ENCODE measurements at regions not wholly inside any gene's neighbourhood (a gene's known extent, or its start where the extent isn't known, plus 50 kb on each side); places are given as distances from the start of the nearest gene placed in this dataset.

DNA sequence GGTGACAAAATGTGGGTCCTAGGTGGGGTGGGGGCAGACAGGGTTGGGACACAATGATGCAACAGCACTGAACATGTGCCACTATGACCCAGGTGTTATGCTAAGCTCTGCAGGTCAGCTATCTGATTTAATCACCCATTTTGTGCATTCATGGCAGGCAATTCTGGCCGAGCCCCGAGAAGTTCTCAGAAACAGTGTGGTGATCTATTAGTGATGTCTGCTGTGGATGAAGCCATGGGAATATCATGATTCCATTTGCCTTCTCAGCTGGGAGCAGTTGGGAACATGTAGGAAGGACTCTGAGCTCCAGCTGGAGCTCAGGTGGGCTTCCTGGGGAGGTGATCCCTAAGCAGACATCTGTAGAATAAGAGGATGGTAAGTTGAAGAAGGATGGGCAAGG, 194.0 kb upstream of the POU3F1 start:
- DNase-seq (ENCODE audit: low read depth in 1 of 2, low spot score in 1 of 2): no peak

DNA sequence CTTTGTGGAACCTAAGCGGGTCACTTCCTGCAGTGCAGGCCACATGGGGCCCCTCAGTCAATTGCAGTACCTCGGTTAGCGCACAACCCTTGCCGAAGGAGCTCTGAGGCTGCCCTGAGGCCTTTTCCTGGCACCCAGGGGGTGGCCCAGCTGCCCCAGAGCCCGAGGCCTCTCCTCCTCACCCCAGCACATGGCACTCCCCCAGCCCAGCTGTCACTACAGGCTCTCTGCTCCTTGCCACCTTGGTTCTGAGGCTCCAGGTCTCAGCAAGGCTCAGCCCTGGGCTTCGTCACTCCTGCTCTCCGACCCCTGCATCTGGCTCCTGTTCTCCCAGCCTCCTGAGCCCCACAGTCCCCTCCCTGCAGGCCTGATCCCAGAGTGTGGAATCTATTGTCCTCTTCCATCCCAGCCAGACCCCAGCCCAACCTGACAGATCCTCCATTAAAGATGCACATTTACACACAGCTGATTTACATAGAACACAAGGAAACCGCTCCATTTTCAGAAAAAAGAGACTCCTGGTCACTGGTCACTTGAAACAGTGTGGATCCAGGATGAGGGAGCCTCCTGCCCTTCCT, 192.8 kb upstream of the POU3F1 start:
- no peak for DNase-seq (ENCODE audit: low read depth in 1 of 2, low spot score in 1 of 2)

DNA sequence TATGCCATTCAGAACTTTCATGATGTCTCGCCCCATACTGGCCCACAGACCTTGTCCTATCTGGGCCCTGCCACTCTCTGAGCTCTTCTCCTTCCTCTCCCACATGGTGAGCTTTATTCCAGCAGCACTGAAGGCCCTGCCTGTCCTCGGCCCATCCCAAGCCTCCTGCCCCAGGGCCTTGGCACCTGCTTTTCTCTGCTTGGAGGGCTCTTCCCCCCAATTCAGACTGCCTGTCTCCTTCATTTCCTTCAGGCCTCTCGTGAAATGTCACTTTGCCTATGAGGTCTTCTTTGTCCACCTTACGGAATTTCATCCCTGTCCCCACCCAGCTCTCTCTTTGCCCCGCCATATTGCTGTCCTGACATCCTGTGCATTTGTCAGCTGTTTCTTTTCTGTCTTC, 191.7 kb upstream of the POU3F1 start:
- no peak for DNase-seq (ENCODE audit: low read depth in 1 of 2, low spot score in 1 of 2)

DNA sequence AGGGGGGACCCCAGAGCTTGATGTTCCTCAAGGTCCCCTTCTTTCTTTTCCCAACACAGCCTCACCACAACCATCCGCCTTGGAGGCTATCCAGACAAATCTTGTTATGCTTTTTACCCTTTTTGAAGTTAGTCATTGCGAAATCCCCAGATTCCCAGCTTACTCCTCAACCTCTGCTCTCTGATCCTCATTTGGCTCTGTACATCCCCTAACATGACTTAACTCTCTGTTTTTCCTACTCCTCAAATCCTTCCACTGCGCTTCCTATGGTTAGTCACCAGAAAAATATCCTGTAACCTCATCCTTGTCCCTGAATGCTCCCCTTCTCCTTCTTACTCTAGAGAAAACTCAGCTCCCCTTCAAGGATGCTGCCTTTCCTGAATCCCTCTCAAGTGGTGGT, 189.1 kb upstream of the POU3F1 start:
- no peak for DNase-seq (ENCODE audit: low read depth in 1 of 2, low spot score in 1 of 2)

DNA sequence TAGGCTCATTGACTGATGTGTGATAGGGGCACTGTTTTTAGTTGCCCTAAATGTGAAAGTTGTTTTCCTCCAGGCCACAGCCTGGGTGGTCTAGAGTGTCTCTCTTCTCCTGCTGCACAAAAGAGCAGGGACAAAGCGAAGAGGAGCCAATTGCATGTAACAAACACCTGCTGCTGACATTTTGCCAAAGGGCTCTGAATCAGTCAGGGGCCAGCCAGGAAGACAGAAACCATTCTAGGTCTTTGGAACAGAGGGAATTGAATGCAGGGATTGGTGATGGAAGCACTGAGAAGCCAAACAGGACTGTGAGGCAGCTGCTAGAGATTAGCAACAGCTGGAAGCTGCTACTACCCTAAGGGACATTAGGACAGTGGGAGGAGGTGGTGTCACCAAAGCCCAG, 185.3 kb upstream of the POU3F1 start:
- no peak for DNase-seq (ENCODE audit: low read depth in 1 of 2, low spot score in 1 of 2)

DNA sequence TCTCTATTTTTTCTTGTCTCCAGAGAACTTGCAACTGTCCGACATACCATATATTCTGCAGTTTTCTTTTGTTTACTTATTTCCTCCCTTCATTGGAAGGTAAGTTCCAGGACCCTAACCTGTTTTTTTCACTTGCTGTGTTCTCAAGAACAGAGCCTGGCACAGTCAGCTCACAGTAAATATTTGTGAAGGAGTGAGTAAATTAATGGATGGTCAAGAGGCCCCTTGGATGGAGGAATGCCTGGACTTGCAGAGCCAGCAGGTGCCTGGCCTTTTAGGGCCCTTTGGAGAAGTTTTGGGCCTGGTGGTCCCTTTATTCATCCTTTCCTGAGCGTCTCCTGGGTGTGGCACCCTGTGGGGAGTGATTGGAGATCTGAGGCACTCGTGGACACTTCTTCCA, 182.1 kb upstream of the POU3F1 start:
- DNase-seq (ENCODE audit: low read depth in 1 of 2, low spot score in 1 of 2): no peak

DNA sequence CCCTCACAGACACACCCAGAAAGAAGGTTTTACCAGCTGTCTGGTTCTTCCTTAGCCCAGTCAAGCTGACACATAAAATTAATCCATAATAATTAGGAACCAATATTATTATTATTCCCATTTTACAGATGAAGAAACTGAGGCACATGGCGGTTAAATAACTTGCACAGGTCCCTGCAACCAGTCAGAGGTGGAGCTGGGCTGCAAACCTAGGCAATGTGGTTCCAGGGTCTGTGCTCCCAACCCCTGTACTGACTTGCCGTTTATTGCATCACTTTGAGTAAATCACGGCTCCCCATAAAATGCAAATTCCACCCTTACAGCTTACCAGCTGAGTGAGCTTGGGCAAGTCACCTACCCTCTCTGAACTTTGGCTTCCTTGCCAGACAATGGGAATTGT, 179.2 kb upstream of the POU3F1 start:
- DNase-seq (ENCODE audit: low read depth in 1 of 2, low spot score in 1 of 2): no peak

DNA sequence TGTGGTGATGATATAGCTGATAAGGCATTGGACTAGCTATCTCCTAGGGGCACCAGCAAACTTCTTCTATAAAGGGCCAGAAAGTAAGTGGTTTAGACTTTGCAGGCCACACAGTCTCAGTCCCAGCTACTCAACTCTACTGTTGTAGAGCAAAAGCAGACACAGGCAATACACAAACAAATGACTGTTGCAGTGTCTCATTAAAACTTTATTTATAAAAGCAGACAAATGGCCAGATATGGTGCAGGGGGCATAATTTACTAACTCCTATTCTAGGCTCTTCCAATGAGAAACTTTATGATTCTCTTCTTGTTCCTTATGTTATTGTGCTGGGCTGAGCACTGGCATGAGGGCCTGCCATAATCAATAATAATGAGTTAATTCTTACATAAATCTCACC, 176.8 kb upstream of the POU3F1 start:
- DNase-seq (ENCODE audit: low read depth in 1 of 2, low spot score in 1 of 2): no peak

DNA sequence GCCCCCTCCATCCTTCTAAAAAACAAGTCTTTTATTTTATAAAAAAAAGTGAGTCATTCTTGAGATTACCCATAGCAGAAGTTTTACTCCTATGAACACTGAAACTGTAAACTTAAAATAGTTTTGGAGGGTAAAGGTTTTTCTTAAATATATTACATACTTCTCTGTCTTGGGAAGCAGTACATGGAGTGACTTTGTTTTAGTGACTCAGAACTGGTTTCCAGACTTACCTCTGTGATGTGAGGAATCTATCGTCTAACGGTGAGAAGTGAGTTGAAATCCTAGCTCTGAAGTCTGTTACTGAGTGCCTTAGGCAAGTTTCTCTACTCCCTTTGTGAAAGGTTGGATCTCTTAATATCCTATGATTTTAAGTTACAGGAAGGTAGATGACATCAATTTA, 176.3 kb upstream of the POU3F1 start:
- DNase-seq (ENCODE audit: low read depth in 1 of 2, low spot score in 1 of 2): no peak

DNA sequence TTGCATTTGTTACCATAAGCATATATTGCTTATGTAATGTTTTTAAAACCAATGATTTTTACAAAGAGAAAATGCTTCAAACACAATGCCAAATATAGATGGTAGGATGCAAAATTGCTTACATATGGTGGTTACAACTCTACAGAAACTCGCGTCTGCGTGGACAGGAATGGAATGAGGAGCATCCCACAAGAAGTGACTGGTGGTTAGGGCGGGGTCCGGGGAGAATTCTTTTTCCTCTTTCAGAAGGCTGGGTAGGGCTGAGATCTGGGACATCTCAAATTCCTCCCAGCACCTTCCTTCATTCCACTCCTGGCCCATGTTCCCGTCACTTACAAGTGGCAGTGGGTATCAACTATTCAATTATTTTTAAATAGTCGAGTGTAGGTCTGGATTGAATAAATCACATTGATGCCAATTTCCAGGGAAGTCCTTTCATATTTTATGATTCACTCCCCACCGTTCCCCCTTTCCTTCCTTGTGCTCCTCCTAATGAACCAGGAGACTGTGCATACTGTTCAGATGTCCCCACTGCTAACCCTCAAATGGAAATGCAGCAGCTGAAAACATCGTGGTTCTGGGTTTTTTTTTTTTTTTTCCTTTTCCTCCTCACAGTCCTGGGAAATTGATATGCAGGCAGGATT, 174.5 kb upstream of the POU3F1 start:
- DNase-seq (ENCODE audit: low read depth in 1 of 2, low spot score in 1 of 2): no peak

DNA sequence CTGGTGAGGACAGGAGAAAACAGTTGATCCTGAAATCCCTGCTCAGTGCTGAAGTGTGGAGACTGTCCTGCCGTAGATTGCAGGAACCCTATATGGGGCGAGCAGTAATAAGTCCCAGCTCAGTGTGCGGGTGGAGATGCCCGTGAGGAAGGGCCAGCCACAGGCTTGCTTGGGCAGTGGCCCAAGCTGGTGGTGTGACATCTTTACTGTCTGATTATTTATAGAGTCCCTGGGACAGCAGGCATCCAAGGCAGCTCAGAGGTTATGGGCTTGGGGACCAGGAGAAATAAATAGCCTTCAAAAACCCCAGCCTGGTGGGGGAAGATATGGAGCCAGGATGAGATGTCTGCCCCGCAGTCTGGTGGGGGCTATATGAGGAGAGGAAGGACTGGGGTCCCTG, 170.7 kb upstream of the POU3F1 start:
- DNase-seq (ENCODE audit: low read depth in 1 of 2, low spot score in 1 of 2): no peak

DNA sequence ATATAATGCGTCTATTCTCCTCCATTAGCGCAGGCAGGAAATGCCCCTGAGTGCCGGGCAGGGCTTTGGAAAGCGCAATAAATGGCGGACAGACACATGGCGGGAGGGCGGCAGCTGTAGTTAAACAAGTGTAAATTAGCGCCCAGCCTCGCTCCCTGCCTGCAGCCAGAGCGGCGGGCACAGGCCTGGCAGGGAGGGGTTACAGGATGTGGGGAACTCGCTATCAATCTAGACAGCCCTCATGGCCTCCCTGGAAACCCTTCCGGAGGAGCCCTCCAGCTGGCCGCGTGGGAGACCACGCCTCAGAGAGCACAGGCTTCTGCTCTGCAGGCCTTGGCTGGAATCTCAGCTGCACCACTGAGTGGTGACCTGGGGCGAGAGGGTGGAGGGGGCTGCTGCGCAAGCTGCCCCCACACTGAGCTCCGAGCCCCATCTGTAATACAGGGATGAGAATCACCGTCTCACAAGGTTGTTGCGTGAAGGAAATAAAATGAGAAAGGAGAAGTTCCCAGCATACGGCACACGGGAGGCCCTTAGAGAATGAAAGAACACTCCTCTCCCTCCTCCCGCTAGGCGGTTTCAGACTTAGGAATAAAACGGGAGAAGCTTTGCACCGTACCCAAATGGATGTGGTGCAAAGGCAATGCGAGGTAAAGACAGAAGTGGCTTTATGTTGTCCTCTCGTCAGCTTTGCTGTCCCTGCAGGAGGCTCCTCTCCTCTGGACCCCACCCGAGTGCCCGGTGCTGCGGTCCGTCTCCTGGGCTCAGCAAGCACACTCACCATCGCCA, 167.2 kb upstream of the POU3F1 start:
- no peak for DNase-seq (ENCODE audit: low read depth in 1 of 2, low spot score in 1 of 2)

DNA sequence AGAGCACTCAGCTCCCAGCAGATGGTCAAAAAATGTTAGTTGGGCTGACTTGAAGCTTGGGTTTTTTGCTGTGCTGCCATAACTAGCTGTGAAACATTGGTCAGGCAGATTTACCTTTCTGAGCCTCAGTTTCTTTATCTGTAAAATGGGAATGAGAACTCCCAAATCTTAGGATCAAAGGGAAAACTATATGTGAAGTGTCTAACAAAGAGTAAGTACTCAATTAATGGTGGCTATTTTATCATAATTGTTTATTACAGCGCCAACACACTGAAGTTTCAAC, 164.2 kb upstream of the POU3F1 start:
- DNase-seq (ENCODE audit: low read depth in 1 of 2, low spot score in 1 of 2): no peak

DNA sequence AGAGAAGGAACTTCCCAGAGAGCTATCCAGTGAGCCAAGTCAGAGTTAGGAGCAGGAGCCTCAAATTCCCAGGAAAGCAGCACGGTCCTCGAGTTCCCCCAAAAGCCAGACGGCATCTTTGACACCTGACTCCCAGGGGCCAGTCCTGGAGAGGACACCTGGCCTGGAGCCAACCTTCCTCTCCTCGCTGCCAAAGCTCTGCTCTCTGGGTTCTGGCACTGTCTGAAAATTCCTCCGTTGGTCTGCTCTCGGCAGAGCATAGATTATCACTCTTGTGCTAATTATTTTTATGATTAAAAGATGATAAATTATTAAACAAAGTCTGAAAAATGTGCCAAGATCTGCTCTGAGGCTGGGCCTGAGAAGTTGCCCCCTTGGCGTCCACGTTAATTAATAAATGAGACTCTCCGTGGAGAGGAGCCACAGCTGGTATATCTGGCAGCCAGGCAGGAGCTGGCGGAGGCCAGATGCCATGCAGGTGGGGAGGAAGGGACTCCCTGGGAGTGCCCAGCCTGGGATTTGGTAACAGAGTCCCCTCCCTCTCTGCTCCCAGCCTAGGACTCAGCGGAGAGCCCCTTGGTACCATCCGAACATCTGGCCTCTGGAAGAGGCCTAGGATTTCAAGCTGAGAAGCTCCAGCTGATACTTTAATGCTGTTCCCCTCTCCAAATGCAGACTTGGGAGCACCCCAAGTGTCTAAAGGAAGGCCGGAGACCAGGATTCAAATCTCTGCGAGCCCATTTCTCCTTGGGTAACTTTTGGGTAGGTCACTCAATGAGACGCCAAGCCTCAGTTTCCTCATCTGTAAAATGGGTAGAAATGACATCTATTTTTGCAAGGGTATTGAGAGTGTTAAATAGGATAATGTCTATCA, 163.7 kb upstream of the POU3F1 start:
- DNase-seq (ENCODE audit: low read depth in 1 of 2, low spot score in 1 of 2): no peak

DNA sequence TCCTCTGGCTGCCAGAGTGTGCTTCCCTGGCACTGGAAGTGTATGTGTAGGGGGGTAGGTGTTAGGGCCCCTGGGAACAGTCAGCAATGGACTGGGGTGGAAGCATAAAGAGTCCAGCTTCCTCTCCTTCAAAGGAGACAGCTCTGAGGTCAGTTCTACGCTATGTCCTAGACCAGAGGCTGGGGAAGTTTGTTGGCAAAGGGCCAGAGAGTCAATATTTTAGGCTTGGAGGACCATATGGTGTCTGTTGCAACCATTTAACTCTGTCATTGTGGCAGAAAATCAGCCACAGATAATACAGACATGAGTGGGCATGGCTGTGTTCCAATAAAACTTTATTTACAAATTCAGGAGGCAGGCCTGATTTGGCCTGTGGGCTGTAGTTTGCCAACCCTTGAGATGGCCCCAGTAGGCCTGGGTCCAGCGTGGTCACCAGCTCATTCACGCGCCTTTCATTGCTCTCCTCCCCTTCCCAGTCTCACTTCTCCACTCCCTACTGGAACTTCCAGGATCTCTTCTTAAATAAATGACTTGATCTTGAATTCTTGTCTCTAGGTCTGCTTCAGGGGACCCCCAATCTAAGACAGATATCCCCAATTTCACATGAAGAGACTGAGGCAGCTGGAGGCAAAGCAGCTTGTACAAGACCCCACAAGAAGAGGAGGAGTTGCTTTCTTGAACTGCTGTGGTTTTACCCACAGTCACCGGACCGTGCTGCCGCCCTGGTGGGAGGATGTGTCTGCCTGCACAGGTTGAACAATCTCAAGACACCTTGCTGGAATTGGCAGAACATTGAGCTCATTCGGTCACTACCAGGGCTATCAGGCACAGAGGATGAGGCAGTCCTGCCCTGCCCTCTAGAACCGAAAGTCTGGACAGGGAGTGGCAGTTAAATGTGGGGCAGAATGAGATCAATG, 162.4 kb upstream of the POU3F1 start:
- no peak for DNase-seq (ENCODE audit: low read depth in 1 of 2, low spot score in 1 of 2)

DNA sequence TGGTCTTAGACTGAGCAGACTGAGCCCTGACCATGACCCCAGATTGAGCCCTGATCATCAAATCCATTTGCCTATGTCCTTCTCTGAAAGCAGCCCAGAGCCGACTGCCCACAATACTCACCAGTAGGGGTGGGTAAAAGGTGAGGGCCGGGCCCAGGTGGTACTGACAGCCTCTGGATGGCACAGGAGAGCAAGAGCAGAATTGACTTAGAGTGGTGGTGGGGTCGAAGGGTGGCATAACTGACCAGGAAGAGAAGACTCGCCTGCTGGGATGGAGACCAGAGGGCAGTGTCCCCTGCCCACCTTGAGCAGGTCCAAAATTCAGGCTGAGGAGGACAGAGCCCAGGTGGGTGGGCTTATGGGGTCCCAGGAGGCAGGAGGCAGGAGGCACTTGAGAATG, 161.3 kb upstream of the POU3F1 start:
- DNase-seq (ENCODE audit: low read depth in 1 of 2, low spot score in 1 of 2): no peak

DNA sequence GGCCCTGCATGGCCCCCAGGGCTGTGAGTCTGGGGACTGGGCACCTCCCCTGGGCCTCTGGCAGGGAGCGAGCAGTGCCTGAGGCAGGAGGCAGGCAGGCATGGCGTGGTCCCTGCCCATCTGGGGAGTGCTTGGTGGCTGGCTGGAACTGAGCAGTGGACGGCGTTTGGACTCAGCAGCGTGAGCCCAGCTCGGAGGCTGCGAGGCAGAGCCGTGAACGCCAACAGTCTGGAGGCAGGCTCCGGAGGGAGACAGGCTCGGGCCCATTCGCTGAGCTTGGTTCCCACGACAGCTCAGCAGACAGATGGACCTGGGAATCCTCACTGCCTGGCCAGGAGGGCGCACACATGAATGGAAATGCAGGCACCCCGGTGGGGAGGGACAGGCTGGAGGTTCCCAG, 160.7 kb upstream of the POU3F1 start:
- DNase-seq (ENCODE audit: low read depth in 1 of 2, low spot score in 1 of 2): no peak

DNA sequence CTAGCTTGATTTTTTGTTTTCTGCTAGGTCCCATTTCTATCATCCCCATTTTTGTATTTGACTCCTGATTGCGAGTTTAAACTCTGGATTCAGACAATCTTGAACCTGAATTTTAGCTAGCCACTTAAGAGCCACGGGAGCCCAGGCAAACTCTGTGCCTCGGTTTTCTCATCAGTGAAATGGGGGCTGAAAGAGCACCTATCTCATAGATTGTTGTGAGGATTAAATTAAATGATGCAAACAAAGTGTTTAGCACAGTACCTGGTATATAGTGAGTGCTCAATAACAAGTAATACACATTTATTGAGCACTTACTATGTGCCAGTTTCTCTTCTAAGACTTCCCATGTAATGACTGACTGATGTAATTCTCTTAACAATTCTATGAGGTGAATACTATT, 158.1 kb upstream of the POU3F1 start:
- DNase-seq (ENCODE audit: low read depth in 1 of 2, low spot score in 1 of 2): no peak

DNA sequence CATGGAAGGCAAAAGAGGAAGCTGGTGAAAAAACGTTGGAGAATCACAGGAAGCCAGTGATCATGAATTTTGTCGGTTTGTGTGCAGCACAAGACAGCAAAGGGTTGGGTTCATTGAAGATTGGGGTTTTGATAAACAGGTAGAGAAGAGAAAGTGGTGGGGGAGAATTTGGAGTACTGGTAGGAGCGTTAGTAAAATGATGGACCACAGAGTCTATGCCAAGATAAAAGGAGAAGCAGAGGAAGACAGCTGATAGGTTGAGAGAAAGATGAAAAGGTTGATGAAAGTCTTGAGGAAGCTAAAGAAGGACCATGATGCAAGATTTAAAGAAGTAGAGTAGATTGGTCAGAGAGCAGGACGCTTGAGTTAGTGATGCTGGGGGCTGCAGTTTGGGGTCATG, 156.8 kb upstream of the POU3F1 start:
- no peak for DNase-seq (ENCODE audit: low read depth in 1 of 2, low spot score in 1 of 2)

DNA sequence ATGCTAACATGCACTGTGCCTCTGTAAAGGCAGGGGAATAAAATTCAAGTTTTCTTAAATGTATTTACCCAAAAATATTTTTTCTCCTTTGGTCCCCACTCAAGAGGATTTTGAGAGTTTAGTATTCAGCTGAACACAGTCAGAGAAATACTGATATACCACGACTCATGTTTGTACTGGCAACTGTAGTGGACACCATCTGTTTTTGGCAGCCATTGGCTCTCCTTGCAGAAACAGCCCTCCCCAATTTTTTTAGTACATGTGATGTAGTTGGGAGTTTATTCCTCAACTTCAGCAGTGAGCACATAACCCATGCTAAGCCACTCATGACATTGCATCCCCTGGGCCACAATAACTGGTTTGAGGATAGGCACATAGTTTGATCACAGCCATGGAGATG, 154.8 kb upstream of the POU3F1 start:
- no peak for DNase-seq (ENCODE audit: low read depth in 1 of 2, low spot score in 1 of 2)

DNA sequence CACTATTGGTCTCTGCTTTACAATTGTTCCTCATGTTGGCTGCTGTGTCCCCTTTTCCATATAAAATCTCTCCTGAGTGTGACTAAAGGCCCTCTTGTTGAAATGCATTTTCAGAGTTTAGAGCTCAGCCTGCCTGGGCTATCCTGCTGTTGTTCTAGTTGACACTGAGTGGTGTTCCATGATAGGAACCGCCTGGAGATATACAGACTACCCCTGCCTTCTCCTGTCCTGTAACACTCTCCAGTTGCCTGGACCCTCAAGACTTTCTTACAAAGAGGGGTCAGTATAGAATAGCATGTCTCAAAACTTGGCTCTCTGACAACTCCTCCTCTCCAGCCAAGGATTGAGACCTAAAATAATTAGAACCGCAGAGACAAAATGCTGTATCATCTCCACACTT, 152.0 kb upstream of the POU3F1 start:
- no peak for DNase-seq (ENCODE audit: low read depth in 1 of 2, low spot score in 1 of 2)
